ENCODE measurements at regions not wholly inside any gene's neighbourhood (a gene's known extent, or its start where the extent isn't known, plus 50 kb on each side); places are given as distances from the start of the nearest gene placed in this dataset.

DNA sequence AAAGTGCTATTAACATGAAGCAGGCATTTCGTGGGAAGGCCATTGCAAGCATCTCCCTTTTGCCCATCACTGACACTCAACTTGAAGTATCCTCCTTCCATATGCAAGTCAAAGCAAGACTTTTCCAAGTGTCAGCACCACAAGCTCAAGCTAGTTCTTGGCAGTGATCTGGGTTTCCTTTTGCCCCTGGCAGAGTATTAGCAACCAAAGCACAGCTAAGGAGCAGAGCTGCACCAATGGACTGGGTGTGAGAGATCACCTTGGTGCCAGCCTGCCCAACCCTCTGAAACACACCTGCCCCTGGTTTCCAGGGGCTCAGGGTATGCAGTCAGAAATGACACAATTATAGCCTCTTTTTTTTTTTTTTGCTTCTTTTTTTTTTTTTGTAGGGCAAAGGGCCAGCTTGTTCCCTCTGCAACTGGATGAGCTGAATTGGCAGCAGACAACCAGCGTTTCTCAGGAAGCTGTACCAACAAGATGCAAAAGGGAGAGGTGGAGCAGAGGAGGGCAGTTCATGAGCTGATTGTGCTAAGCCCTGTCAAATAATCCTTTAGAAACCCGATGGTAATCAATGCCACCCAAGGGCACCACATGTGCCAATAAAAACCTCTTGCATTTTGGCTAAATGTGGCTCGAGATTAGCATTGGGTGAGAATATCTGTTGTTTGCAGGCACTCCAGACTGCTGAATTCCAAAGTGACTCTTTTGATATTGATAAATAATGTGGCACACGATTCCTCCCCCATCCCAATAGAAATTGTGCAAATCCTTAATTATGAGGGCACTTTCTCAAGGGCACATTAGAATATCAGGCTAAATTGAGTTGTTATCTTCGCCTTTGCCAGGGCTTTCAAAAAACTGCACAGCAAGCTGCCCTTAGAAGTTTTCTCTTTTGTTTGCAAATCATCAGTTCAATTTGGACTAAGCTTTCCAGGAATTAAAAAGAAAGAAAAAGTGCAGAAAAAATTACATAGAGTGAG lies 192.4 kb downstream of the GAS1 start:
- no peak for TF ChIP-seq CTCF (conservative IDR thresholded peaks at IDR 0.05; ENCODE audit: low read depth, low read length)
- TF ChIP-seq EZH2phosphoT487 (IDR thresholded peaks at IDR 0.05; ENCODE audit: borderline replicate concordance, low read length), result no peak

Data from PC-3 (cell line).